Mucosa of gallbladder (tissue), 1 donor: ENCODE measurements at regions not wholly inside any gene's neighbourhood (a gene's known extent, or its start where the extent isn't known, plus 50 kb on each side); places are given as distances from the start of the nearest gene placed in this dataset.

Experiments
- DNase-seq: peaks from one replicate; pipeline ENCODE4 v3.0.0-alpha.2; 2020; ENCODE audit warnings: low spot score
- donor health status: DM: no; HTN: no; CAD: no.

GRCh38 chr22:49548356-49549202, 279.1 kb downstream of the BRD1 start:
- DNase-seq = no peak

GRCh38 chr22:49547751-49548239, 279.9 kb downstream of the BRD1 start:
- no peak for DNase-seq

GRCh38 chr22:49546811-49547585, 280.7 kb downstream of the BRD1 start:
- DNase-seq = no peak

GRCh38 chr22:49545606-49546005, 282.1 kb downstream of the BRD1 start:
- no peak for DNase-seq

- DNase-seq = no peak
Measured at GRCh38 chr22:49544286-49544685, 283.4 kb downstream of the BRD1 start.

- no peak for DNase-seq
Measured at GRCh38 chr22:49543876-49544275, 283.8 kb downstream of the BRD1 start.

GRCh38 chr22:49541693-49542230, 285.9 kb downstream of the BRD1 start:
- DNase-seq = no peak

GRCh38 chr22:49540913-49541692, 286.6 kb downstream of the BRD1 start:
- no peak for DNase-seq

- DNase-seq = no peak
Measured at GRCh38 chr22:49540084-49540912, 287.4 kb downstream of the BRD1 start.

- DNase-seq = no peak
Measured at GRCh38 chr22:49538006-49538405, 289.7 kb downstream of the BRD1 start.

- DNase-seq = no peak
Measured at GRCh38 chr22:49536571-49537131, 291.0 kb downstream of the BRD1 start.

GRCh38 chr22:49535527-49536125, 292.0 kb downstream of the BRD1 start:
- DNase-seq = no peak

GRCh38 chr22:49535126-49535525, 292.5 kb downstream of the BRD1 start:
- DNase-seq = no peak

GRCh38 chr22:49534386-49534785, 293.3 kb downstream of the BRD1 start:
- no peak for DNase-seq

- no peak for DNase-seq
Measured at GRCh38 chr22:49533886-49534285, 293.8 kb downstream of the BRD1 start.

- DNase-seq = no peak
Measured at GRCh38 chr22:49532869-49533802, 294.5 kb downstream of the BRD1 start.

GRCh38 chr22:49531368-49531791, 296.3 kb downstream of the BRD1 start:
- no peak for DNase-seq

- no peak for DNase-seq
Measured at GRCh38 chr22:49530671-49531367, 296.9 kb downstream of the BRD1 start.

- no peak for DNase-seq
Measured at GRCh38 chr22:49528420-49528720, 299.3 kb downstream of the BRD1 start.
